Jurkat, Clone E6-1 (cell line): ENCODE measurements at regions not wholly inside any gene's neighbourhood (a gene's known extent, or its start where the extent isn't known, plus 50 kb on each side); places are given as distances from the start of the nearest gene placed in this dataset.
"Not testable (repeated sequence)": the region's sequence is repeated elsewhere in the genome, so short reads cannot be mapped to it uniquely, and the experiment has no call there.

Source experiments
- DNase-seq: peaks from one replicate; pipeline ENCODE4 v3.0.0-alpha.2; 2011; ENCODE audit warnings: low read depth, low spot score
- H3K4me3 ChIP-seq: 2 replicates; pipeline ENCODE4 v1.5.1; 2011; ENCODE audit warnings: mild to moderate bottlenecking, low read length, control low read depth, moderate library complexity

DNA sequence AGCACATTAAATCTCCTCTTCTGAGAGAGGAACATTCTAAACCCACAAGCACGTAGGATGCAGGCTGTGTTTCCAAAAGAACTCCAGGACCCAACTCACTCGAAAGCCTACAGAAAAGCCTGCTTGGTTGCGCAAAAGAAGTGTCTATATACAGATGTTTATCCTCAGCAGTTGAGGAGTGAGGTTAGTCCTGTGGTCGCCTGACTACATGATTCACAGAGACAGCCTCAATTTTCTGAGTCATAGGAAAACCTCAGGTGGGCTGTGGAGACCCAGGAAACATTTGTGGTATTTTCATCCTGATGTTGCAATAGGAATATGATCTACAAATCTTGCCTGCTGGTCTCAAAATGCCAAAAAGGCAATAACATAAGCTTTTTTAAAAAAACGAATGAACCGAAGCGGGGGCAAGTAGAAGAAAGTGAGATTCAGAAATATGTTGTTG, 183.8 kb upstream of the THRB start:
- no peak overlapping the region for H3K4me3 ChIP-seq
- peak; percentile 46 for DNase-seq

DNA sequence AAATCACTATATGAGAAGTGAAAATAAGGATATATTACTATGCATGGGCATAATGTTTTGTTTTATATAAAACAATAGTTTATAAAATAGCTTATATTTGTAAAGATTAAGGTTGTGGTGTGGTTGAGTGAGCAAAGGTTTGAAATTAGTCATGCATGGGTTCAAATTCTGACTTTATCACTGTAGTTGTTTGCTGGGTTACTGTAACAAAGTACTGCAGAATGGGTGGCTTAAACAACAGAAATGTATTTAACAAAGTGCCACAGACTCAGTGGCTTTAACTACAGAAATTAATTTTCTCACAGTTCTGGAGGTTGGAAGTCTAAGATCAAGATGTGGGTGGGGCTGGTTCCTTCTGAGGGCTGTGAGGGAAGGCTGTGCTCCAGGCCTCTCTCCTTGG, 184.8 kb upstream of the THRB start:
- no peak overlapping the region for H3K4me3 ChIP-seq
- no peak for DNase-seq

DNA sequence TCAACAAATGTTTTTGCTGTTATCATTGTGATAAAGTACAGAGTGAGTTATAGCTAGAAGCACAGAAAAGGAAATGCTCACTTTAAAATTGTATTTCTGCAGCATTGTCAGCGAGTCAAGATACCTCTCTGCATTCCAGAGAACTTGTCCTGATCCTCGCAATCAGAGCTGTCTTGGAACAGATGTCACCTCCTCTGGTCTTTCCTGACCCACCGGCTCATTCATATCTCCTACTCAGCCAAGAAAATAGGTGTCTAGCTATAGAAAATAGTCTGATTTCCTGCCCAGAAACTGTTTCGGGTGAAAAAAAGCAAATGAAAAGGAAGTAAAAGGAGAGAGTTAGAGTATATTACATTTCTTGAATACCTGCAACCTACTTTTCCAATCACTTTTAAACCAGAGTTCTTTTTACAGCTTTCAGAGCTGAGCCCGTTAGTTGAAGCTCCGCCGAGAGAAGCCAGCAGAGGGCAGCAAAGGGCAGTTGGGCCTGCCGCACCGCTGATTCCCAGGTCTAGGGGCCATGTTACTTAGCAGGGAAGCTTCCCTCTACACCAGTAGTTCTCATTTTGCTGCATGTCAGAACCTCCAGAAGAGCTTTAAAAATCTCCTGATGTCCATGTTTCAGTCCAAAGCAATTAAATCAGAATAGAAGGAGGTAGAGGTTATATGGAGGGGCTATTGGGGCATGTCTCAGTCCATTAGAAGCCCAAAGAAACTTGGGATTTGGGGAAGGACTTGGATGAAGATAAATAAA, 185.7 kb upstream of the THRB start:
- H3K4me3 ChIP-seq: no peak overlapping the region
- DNase-seq: peak; percentile 36

DNA sequence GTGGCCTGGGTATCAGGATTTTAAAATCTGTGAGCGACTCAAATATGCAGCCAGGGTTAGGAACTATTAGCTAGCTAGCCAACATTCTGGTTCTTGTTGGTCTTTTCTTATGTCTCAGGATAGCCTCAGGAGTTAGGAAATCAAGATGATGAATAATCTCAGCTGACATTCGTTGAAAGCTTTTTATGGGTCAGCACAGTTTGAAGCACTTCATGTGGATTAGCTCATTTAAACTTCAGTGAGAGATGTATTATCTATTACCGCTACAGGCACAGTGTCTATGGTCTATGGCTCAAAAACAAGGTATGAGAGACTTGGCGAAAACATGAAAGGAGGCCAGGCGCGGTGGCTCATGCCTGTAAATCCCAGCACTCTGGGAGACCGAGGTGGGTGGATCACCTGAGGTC, 187.5 kb upstream of the THRB start:
- no peak overlapping the region for H3K4me3 ChIP-seq
- no peak for DNase-seq

DNA sequence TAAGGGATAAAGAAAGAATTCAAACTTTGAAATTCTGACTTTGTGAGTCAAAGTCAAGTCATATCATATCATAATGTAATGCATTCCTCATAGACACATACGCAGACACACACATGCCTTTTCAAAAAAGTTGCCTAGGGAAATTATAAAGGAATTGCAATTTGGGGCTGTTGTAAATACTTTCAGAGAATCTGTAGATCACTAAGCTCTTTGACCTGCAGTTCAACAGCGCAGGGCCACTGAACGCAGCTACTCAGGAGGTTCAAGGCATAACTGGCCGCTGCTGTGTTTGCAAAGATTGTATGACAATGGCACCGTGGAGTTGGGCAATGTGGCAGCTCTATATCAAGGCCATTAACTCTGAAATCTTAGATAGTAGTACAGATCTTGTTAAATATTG, 188.4 kb upstream of the THRB start:
- no peak overlapping the region for H3K4me3 ChIP-seq
- DNase-seq: no peak

DNA sequence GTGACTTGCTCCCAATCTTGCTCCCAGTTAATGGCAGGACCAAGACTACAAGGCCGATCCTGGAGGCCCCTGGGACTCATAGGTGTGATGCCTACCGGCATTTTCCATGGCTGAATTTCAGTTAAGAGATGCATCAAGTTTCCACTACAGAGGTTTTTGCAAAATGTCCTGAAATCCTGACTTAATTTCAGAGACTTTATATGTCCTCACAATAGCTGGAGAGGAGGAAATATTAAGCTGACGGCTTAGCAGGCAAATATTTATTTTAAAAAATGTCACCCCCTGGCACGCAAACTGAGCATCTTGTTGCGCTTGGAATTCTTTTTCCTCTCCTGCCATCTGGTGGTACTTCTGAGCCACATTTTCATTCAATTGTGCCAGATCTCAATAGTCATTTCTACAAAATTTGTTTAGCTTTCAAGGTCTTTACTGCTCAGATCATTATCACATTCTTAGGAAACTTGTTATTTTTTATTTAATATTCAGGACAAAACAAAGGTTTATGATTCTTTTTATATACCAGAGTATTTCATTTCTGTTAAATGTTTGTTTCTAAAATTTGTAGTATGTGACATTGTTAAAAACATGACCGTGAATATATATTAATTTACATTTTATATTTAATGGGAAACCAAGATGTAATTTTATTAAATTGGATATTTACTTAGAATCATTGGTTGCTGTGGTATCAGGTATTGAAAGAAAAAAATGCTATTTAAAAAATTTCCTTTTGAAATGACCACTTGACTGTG, 189.2 kb upstream of the THRB start:
- peak; percentile 8 for DNase-seq
- H3K4me3 ChIP-seq: no peak overlapping the region

DNA sequence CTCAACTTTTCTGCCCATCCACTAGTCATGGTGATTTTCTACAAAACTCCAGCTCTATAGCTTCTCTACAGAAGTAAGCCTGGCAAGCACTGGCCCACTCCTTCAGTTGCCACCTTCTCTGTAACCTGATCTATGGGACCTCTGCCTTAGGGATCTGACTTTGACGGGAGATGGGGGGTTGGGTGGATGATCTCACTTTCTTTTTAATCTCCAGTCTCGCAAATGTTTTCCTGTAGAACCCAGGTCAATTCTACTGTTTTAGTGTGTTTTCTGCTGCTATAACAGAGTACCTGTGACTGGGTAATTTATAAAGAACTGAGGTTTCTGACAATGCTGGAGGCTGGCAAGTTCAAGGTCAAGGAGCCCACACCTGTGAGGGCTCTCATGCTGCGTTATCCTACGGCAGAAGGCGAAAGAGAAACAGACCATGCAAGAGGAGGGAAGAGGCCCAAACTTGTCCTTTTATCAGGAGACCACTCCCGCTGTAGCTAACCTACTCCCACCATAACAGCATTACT, 189.9 kb upstream of the THRB start:
- no peak overlapping the region for H3K4me3 ChIP-seq
- DNase-seq: no peak

DNA sequence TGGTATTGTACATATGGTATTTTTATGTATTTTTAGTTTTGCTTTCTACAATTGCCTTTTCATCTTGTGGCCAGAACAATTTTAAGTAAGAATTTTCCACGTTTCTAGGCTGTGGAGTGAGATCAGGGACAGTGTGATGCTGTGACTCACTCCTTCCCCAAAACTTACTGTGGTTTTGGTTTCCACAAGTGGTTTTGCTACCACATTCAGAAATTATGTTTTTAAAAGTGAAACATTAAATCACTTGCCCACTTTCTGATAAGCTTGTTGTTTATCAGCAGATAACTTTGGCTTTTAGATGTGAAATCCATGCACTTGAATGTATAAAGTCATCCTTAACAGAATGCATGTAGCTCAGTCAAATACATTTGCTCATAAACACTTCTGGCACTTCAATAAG, 192.2 kb upstream of the THRB start:
- DNase-seq: no peak
- no peak overlapping the region for H3K4me3 ChIP-seq

DNA sequence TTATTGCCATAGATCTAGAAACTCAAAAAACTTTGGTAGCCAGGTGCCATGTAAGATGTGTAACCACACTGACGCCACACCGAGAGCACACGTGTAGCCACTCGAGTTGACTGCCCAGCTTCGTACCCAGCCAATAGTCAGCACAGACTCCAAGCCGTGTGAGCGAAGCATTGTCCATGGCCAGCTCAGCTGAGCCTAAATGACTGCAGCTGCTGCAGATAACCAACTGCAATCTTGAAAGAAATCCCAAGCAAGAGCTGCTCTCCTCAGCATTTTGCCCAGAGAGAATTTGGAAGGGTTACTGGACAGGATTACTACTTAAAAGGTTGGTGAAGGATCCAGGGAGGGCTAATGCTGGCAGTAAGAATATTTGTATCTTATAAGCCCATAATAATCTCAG, 193.0 kb upstream of the THRB start:
- H3K4me3 ChIP-seq: no peak overlapping the region
- no peak for DNase-seq

DNA sequence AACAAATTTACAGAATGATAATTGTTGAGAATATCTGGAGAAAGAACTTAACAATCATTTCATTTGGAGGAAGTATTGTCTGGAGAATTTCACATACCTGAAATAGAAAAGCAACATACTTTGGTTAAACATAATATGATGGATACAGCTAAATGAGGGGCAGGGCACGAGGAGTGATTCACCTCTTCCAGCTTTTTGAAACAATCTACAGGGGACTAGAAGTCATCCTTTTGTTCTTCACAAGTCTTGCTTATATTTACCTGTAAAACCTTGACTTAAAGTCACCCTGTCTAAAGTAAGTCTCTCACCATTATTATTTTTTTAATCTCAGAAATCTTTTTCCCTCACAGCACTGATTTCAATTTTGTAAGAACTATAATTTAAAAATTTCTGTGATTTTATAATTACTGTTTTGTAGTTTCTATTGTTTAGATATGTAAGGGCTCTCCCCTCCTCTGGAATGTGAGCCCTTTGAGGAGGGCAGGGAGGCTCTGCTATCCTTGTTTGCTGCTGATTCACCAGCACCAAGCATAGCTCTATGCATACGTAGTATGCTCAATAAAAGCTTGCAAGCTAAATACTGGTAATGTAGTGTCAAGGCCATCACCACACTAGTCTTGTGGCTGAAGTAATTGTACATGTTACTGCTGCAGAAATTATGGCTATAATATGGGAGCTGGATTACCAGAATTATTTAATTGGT, 193.9 kb upstream of the THRB start:
- no peak overlapping the region for H3K4me3 ChIP-seq
- DNase-seq: no peak

DNA sequence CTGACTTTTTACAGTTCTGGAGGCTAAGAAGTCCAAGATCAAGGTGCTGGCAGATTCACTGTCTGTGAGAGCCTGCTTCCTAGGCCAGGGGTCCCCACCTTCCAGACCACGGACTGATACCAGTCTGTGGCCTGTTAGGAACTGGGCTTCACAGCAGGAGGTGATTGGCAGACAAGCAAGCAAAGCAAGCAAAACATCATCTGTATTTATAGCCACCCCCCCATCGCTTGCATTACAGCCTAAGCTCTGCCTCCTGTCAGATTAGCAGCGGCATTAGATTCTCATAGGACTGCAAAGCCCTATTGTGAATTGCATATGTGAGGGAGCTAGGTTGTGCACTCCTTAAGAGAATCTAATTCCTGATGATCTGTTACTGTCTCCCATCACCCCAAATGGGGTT, 194.7 kb upstream of the THRB start:
- H3K4me3 ChIP-seq: no peak overlapping the region
- no peak for DNase-seq

DNA sequence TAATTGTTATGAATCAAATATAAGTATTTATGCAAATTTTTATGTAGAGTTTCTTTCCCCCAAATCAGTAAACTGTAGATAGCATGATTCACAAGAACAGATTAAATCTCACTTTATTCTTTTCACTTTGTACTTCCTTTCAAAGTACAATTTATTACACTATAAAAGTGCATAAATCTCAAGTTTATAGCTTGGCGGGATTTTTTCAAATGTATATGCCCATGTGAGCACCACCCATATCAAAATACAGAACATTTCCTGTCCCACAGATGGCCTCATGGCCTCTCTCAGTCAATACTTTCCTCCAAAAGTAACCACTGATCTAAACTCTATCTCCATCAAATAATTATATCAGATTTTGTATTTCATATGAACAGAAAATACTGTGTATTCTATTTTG, 196.1 kb upstream of the THRB start:
- DNase-seq: no peak
- no peak overlapping the region for H3K4me3 ChIP-seq

DNA sequence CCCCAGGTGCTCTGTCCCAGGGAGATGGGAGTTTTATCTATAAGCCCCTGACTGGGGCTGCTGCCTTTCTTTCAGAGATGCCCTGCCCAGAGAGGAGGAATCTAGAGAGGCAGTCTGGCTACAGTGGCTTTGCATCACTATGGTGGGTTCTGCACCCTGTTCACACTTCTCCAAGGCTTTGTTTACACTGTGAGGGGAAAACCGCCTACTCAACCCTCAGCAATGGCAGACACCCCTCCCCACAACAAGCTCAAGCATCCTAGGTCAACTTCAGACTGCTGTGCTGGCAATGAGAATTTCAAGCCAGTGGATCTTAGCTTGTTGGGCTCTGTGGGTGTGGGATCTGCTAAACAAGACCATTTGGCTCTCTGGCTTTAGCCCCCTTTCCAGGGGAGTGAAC, 204.4 kb upstream of the THRB start:
- H3K4me3 ChIP-seq, DNase-seq: not testable (repeated sequence)

DNA sequence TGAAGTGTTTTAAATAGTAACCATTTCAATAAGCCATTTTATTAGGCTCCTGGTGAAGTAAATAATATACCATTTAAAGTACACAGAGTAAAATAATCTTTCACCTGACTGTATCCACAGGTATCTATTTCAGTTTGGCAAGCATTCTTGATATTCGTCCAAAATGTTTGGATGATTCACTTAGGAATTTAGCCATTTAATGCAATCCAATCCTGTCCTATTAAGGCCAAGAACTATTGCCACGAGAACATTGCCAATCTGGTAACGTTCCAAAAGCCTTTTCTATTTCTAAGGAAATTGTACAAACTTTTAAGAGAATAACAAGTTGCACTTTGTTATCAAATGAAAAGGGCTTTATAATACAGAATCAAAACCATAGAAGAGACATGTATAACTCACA, 209.8 kb upstream of the THRB start:
- H3K4me3 ChIP-seq: no peak overlapping the region
- DNase-seq: no peak

DNA sequence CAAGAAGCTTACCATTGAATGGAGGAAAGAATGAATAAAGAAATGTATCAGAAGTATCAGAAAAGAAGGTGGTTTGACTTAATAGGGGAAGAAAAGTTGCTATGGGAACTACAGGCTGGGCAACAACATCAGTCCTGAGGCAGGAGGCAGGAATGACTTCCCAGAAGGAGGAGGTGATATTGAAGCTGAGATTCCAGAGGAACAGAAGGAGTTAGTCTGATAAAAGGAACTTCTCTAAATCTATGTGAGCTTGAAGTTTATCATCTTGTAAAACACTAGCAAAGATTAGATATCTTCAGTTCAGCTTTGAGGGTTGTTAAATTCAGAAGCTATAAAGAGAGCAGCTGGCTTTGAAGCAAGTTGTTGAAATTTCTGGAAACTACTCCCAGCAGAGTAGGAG, 213.3 kb upstream of the THRB start:
- no peak for DNase-seq

DNA sequence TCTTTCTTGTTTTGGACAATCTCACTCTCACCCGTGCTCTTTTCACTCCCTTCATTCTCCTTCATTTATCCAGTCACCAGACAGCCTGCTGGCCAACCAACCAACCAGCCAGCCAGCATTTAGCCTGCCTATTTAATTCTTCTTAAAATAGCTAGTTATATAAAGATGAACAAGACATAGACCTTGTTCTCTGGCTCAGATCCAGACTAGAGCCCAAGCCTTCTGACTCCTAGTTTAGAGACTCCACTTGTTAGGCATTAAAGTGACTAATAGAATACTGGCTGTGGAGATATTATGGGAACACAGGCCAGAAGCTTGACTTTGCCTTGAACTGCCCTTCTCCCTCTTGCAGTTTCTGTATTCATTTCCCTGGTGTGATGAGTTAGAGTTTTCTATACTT, 215.3 kb upstream of the THRB start:
- DNase-seq: no peak
- H3K4me3 ChIP-seq: no peak overlapping the region

More for the DNA sequence above, 213.3 kb upstream of the THRB start:
- no peak overlapping the region for H3K4me3 ChIP-seq

DNA sequence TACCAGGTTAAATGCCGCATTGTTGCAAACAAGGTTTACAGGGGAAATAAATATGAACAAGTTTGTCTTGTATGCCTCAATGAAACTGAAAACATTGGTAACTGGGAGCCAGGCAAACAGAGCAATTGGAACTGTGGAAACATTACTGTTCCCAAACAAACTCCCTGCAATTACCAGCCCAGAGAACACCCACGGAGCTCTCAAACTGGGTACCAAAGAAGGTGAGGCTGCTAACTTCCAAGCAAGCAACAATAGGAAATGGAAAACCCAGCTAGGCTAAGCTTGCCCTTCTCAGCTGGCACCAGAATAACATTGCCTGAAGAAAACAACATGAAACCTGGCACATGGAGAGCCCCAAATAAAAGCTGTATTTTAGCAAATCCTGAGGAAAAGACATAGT, 218.9 kb upstream of the THRB start:
- H3K4me3 ChIP-seq: no peak overlapping the region
- no peak for DNase-seq

DNA sequence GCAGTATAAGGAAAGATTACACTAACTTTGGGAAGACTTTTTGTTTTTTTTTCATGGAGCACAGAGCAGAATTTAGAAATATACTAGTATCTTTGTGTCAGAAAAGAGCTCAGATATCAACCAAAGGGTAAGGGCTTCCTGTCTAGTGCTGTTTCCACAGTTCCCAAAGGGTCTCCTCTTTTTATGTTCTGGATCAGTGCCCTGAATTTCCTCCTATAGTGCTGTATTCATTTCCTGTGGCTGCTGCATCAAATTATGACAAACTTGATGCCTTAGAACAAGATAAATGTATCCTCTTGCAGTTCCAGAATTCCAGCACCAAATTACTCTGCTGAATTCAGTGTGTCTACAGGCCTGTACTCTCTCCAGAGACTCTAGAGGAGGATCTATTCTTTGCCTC, 219.8 kb upstream of the THRB start:
- H3K4me3 ChIP-seq: no peak overlapping the region
- DNase-seq: no peak

DNA sequence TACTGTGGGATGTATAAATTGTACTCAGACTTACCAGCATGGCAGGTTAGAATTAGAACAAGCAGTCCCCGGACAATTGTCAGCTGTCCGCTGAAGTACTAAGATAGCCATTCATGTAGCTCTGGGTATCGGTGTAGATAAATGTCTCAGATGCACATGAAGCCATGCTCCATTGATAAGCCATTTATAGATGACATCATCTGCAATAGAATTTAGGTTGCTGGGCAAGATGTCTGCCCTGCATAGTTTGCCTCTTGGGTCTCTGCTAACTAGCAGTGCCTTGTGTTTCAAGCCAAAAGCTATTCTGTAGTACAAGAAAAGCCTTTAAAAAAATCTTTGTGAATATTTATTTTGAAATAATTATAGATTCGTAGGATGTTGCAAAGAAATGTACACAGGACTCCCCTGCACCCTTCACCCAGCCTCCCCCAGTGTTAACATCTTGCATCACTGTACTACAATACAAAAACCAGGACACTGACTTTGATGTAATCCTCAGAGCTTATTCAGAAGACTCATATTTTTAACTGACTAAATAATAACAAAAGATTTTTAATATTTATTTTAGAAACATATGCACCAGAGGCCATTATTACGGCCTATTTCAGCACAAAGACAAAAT, 220.6 kb upstream of the THRB start:
- no peak overlapping the region for H3K4me3 ChIP-seq
- no peak for DNase-seq

DNA sequence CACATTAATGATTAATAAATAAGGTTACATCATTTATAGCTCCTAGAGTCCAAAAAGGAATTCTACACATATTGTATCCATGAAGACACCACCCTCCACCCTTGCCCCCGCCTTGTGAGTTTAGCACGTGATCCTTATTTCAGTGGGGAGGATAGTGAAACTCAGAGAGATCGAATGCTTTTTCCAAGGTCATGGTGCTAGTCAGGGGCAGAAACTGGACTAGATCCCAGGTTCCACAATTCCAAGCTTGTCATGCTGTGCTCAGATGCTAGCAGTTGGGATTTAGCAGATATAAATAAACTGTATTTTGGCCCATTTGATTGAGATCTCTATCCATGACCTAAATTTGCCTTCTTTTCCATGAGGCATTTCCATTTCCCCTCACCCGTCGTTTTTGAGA, 227.4 kb upstream of the THRB start:
- no peak for DNase-seq
- no peak overlapping the region for H3K4me3 ChIP-seq
